ENCODE measurements at regions not wholly inside any gene's neighbourhood (a gene's known extent, or its start where the extent isn't known, plus 50 kb on each side); places are given as distances from the start of the nearest gene placed in this dataset.

DNA sequence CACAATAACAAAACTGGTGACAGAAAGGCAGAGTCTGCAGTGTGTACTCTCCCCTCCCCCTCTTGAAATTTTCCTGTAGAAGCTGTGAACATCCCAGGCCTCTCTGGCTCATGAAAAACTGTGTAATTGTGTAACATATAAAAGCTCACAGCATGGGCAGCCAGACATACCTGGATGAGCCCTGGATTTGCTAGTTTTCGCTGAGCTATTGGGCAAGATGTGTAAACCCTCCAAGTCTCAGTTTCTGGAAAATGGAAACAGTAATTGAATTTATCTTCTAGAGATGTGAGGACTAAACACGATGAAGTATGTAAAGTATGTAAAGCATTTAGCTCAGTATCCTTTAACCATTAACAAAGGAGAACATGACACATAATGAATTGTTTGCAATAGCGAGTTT lies 143.2 kb upstream of the ANKH start:
- DNase-seq (ENCODE audit: low read depth in 2 of 2) = peak; percentile 59 to 62
- H3K4me3 ChIP-seq (replicated peaks in 1 of 2; ENCODE audit: low read depth in 2 of 2, low read length in 2 of 2) = no peak overlapping the region
- TF ChIP-seq CTCF (IDR thresholded peaks at IDR 0.05; ENCODE audit: low read depth, low read length) = no peak

DNA sequence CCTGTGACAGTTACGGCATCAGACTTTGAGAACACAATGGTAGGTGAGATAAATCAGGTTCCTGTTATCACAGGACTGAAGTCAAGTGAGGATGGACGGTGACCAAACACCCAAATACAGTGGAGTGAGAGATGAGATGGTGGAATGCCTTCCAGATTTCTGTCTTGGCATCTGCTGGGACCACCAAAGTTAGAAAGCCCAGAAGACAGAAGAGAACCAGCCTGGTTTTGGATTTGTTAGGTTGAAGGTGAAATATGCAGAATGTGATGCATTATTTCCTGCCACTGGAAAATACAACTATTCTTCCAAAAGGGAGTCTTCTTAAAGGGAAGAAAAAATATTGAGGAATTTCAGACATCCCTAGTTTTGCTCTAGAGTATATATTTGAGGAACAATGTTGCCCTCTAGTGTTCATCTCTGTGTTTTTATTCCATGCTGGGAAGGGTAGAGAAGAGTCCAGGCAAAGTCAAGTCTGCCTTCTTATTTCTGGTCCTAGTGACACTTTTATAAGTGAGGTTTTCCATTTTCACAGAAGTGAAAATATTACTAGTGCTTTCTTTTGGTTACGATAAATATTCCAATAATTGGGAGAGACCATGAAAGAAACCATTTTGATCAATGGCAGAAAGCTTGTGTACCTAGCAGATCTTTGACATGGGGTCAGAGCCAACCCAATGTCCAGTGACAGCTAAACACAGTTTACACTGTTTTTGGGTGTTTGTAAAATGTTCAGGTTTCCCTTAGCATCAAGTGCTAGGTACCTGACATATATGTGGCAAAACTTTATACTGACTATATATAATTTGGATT lies 142.3 kb upstream of the ANKH start:
- peak; percentile 60 for TF ChIP-seq CTCF (IDR thresholded peaks at IDR 0.05; ENCODE audit: low read depth, low read length)
- peak; percentile 85 to 89 for DNase-seq (ENCODE audit: low read depth in 2 of 2)
- no peak overlapping the region for H3K4me3 ChIP-seq (replicated peaks in 1 of 2; ENCODE audit: low read depth in 2 of 2, low read length in 2 of 2)

GRCh38 chr5:15012061-15012460 lies 140.5 kb upstream of the ANKH start:
- TF ChIP-seq CTCF (IDR thresholded peaks at IDR 0.05; ENCODE audit: low read depth, low read length) = no peak
- no peak overlapping the region for H3K4me3 ChIP-seq (replicated peaks in 1 of 2; ENCODE audit: low read depth in 2 of 2, low read length in 2 of 2)
- no peak for DNase-seq (ENCODE audit: low read depth in 2 of 2)

- DNase-seq (ENCODE audit: low read depth in 2 of 2) = peak; percentile 13 to 44
- no peak overlapping the region for H3K4me3 ChIP-seq (replicated peaks in 1 of 2; ENCODE audit: low read depth in 2 of 2, low read length in 2 of 2)
- no peak for TF ChIP-seq CTCF (IDR thresholded peaks at IDR 0.05; ENCODE audit: low read depth, low read length)
These were observed 139.4 kb upstream of the ANKH start for GRCh38 chr5:15010936-15011335.

- no peak for TF ChIP-seq CTCF (IDR thresholded peaks at IDR 0.05; ENCODE audit: low read depth, low read length)
- DNase-seq (ENCODE audit: low read depth in 2 of 2) = peak; percentile 82 to 87
- no peak overlapping the region for H3K4me3 ChIP-seq (replicated peaks in 1 of 2; ENCODE audit: low read depth in 2 of 2, low read length in 2 of 2)
These were observed 137.8 kb upstream of the ANKH start for GRCh38 chr5:15009420-15009819.

DNA sequence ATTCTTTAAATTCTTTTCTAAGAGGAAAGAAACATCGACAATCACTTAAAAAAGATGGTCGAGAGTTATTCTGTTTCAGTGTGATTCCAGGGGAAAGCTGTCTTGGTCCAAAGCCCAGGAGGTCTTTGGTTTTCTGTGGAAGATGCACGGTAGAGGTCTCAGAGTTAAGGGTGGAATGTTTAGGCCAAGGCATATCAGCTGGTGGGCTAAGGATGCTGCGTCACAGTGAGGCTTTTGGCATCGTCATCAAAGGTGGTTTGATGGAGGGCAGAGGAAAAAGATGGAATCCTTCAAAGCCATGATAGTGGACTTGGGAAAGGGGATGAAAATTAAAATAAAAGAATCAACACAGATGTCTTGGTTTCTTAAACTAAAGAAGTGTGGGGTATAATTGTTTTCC lies 137.3 kb upstream of the ANKH start:
- no peak for TF ChIP-seq CTCF (IDR thresholded peaks at IDR 0.05; ENCODE audit: low read depth, low read length)
- DNase-seq (ENCODE audit: low read depth in 2 of 2) = peak in 1 of 2 donors; percentile 41
- no peak overlapping the region for H3K4me3 ChIP-seq (replicated peaks in 1 of 2; ENCODE audit: low read depth in 2 of 2, low read length in 2 of 2)

DNA sequence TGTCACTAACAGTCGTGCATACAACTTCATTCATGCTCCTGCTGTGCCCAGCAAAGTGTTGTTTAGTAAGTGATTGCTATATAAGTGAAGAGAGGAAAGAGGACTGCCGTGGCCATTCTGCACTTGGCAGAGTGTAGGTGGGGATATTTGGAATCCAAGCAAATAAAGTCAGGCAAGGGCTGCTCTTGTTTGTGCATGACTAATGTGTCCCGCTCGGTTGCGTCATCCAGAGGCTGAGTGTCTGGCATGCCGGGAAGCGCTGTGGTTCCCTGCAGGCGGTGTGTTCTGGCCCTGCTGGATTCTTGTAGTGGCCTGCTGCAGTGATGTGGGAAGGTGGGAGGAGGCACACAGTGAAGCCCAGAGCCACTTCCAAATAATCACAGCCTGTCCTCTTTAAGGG lies 136.9 kb upstream of the ANKH start:
- peak; percentile 96 to 97 for DNase-seq (ENCODE audit: low read depth in 2 of 2)
- H3K4me3 ChIP-seq (replicated peaks in 1 of 2; ENCODE audit: low read depth in 2 of 2, low read length in 2 of 2) = no peak overlapping the region
- no peak for TF ChIP-seq CTCF (IDR thresholded peaks at IDR 0.05; ENCODE audit: low read depth, low read length)

Measured in cardiac fibroblast (primary cell).